Thoracic aorta (tissue), 2 donors: ENCODE measurements at regions not wholly inside any gene's neighbourhood (a gene's known extent, or its start where the extent isn't known, plus 50 kb on each side); places are given as distances from the start of the nearest gene placed in this dataset.

Experiments
- ATAC-seq: fragments of 150-250 bp; one replicate; pipeline ENCODE4 v1.8.0; 2017; ENCODE audit warnings: low read depth; ENCODE audit not compliant: insufficient number of reproducible peaks, low FRiP score
- DNase-seq: peaks from one replicate; pipeline ENCODE4 v3.0.0-alpha.2; 2020; ENCODE audit warnings: low spot score
- H3K27ac ChIP-seq, 2 donors: fragments of 200-600 bp; sonication (generic); 1 replicate in 1 of 2; 2 replicates in 1 of 2; pipeline ENCODE4 v1.5.1; 2016; ENCODE audit warnings: mild to moderate bottlenecking in 2 of 2, moderate library complexity in 2 of 2
- H3K27me3 ChIP-seq: fragments of 200-600 bp; sonication (generic); replicated peaks from 2 replicates; pipeline ENCODE4 v1.6.0; 2016; ENCODE audit warnings: mild to moderate bottlenecking; ENCODE audit not compliant: insufficient read depth
- H3K36me3 ChIP-seq: fragments of 200-600 bp; sonication (generic); one replicate; pipeline ENCODE4 v1.5.1; 2016
- H3K4me1 ChIP-seq, 2 donors: fragments of 200-600 bp; sonication (generic); 1 replicate in 1 of 2; 2 replicates in 1 of 2; pipeline versions ENCODE4 v1.5.1 to v1.6.0; 2016; ENCODE audit warnings: low read depth in 2 of 2, mild to moderate bottlenecking in 1 of 2; ENCODE audit not compliant: control insufficient read depth in 1 of 2
- H3K4me3 ChIP-seq: fragments of 200-600 bp; sonication (generic); 2 replicates; pipeline ENCODE4 v1.5.1; 2016; ENCODE audit warnings: mild to moderate bottlenecking
- H3K9me3 ChIP-seq: fragments of 200-600 bp; sonication (generic); 2 replicates; pipeline ENCODE4 v1.5.1; 2016
- CTCF ChIP-seq: fragments of 200-600 bp; sonication (generic); IDR thresholded peaks from one replicate; pipeline ENCODE4 v1.5.1; 2019; ENCODE audit warnings: antibody characterized with exemption

GRCh38 chr10:6759961-6760360, 179.9 kb upstream of the PRKCQ start:
- Histone ChIP-seq H3K4me3 (no peak overlapping the region), H3K4me1 (no peaks in the 10 kb centered on the region), H3K36me3 (no peaks in the 10 kb centered on the region), H3K27me3 (no peaks in the 10 kb centered on the region), H3K9me3 (no peaks in the 10 kb centered on the region), H3K27ac (no peak overlapping the region)
- no peak for TF ChIP-seq CTCF
- DNase-seq, result no peak
- ATAC-seq, result no peak

- no peaks in the 10 kb centered on the region for H3K4me1 ChIP-seq
- TF ChIP-seq CTCF, result no peak
- H3K27me3 ChIP-seq, result no peaks in the 10 kb centered on the region
- H3K4me3 ChIP-seq, result no peak overlapping the region
- DNase-seq, result no peak
- ATAC-seq, result no peak
- no peak overlapping the region for H3K27ac ChIP-seq
- H3K36me3 ChIP-seq, result no peaks in the 10 kb centered on the region
- H3K9me3 ChIP-seq, result no peaks in the 10 kb centered on the region
Measured at GRCh38 chr10:6757158-6757557, 177.1 kb upstream of the PRKCQ start.

- DNase-seq (no peak), ATAC-seq (no peak)
- Histone ChIP-seq H3K27ac (no peak overlapping the region), H3K36me3 (no peaks in the 10 kb centered on the region), H3K27me3 (no peaks in the 10 kb centered on the region), H3K4me3 (no peak overlapping the region), H3K4me1 (no peaks in the 10 kb centered on the region), H3K9me3 (no peaks in the 10 kb centered on the region)
- no peak for TF ChIP-seq CTCF
Measured at GRCh38 chr10:6756716-6757115, 176.6 kb upstream of the PRKCQ start.

- Histone ChIP-seq H3K4me3 (no peak overlapping the region), H3K27ac (no peak overlapping the region), H3K36me3 (no peaks in the 10 kb centered on the region), H3K9me3 (no peaks in the 10 kb centered on the region), H3K4me1 (no peaks in the 10 kb centered on the region), H3K27me3 (no peaks in the 10 kb centered on the region)
- TF ChIP-seq CTCF, result no peak
- DNase-seq, result no peak
- no peak for ATAC-seq
Measured at GRCh38 chr10:6755781-6756460, 175.8 kb upstream of the PRKCQ start.

- no peaks in the 10 kb centered on the region for H3K27me3 ChIP-seq
- no peaks in the 10 kb centered on the region for H3K4me1 ChIP-seq
- H3K36me3 ChIP-seq, result no peaks in the 10 kb centered on the region
- no peak for TF ChIP-seq CTCF
- no peak overlapping the region for H3K27ac ChIP-seq
- ATAC-seq, result no peak
- H3K9me3 ChIP-seq, result no peaks in the 10 kb centered on the region
- no peak overlapping the region for H3K4me3 ChIP-seq
- no peak for DNase-seq
Measured at GRCh38 chr10:6753644-6754043, 173.6 kb upstream of the PRKCQ start.
